Uterus (tissue), 2 donors: ENCODE measurements at regions not wholly inside any gene's neighbourhood (a gene's known extent, or its start where the extent isn't known, plus 50 kb on each side); places are given as distances from the start of the nearest gene placed in this dataset.

Experiments used
- CTCF ChIP-seq, 4 experiments: fragments of 200-600 bp in 2 of 4; fragments of 450-650 bp in 2 of 4; sonication (generic) in 2 of 4; IDR thresholded peaks; one replicate each; pipeline ENCODE4 v1.5.1; 2016 to 2019; ENCODE audit warnings: antibody characterized with exemption in 4 of 4, mild to moderate bottlenecking in 2 of 4, moderate library complexity in 1 of 4
- POLR2A ChIP-seq, 2 donors: fragments of 450-650 bp; IDR thresholded peaks; one replicate each; pipeline ENCODE4 v1.6.1; 2016; ENCODE audit warnings: antibody characterized with exemption in 2 of 2, mild to moderate bottlenecking in 1 of 2, moderate library complexity in 1 of 2

- TF ChIP-seq CTCF (IDR thresholded peaks at IDR 0.05), result no peak
- no peak for TF ChIP-seq POLR2A (IDR thresholded peaks at IDR 0.05)
These were observed 671.5 kb upstream of the PCDH20 start for GRCh38 chr13:62087124-62087523.
